AG09309 (cell line): ENCODE measurements at regions not wholly inside any gene's neighbourhood (a gene's known extent, or its start where the extent isn't known, plus 50 kb on each side); places are given as distances from the start of the nearest gene placed in this dataset.
A peak's percentile ranks its signal among the peaks of the same experiment; 100 is the strongest.

Experiments used
- DNase-seq: peaks from one replicate; pipeline ENCODE4 v3.0.0-alpha.2; 2010; ENCODE audit warnings: low read depth
- H3K4me3 ChIP-seq: 2 replicates; pipeline ENCODE4 v1.5.1; 2011; ENCODE audit warnings: mild to moderate bottlenecking, low read depth, low read length, moderate library complexity; ENCODE audit not compliant: control insufficient read depth
- CTCF ChIP-seq: IDR thresholded peaks from 2 replicates; pipeline ENCODE4 v1.5.1; 2011; ENCODE audit warnings: mild to moderate bottlenecking, low read depth, low read length, inconsistent platforms; ENCODE audit not compliant: insufficient read depth, control insufficient read depth; ENCODE audit errors: missing control alignments

DNA sequence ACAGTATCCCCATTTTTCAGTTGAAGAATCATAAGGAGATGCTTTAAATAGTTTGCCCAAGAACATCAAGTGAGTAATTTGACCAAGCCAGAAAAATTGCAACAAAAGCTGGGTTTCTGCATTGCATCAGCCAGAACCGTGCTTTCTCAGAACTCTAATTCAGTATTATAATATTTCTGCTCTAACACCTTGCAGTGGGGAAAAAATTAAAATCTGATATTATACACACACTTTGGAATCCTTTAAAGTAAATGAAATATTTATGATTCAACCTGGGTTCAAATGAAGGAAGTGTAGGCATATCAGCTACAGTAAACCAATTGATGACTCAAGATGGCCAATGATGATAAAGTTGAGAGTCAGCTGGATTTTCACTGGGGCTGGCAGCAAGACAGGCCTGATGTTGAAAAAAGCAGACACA, 387.6 kb upstream of the ZFP42 start:
- TF ChIP-seq CTCF = no peak
- DNase-seq = peak; percentile 73
- H3K4me3 ChIP-seq = no peak overlapping the region

- no peak for TF ChIP-seq CTCF
- no peak overlapping the region for H3K4me3 ChIP-seq
- no peak for DNase-seq
Measured at GRCh38 chr4:187612301-187612700, 383.3 kb upstream of the ZFP42 start.

GRCh38 chr4:187613089-187613839, 382.3 kb upstream of the ZFP42 start:
- no peak overlapping the region for H3K4me3 ChIP-seq
- no peak for DNase-seq
- no peak for TF ChIP-seq CTCF

- no peak overlapping the region for H3K4me3 ChIP-seq
- no peak for DNase-seq
- TF ChIP-seq CTCF = no peak
Measured at GRCh38 chr4:187615972-187616371, 379.6 kb upstream of the ZFP42 start.

GRCh38 chr4:187617113-187617512, 378.5 kb upstream of the ZFP42 start:
- TF ChIP-seq CTCF = no peak
- DNase-seq = peak; percentile 23
- no peak overlapping the region for H3K4me3 ChIP-seq

- DNase-seq = peak; percentile 20
- no peak for TF ChIP-seq CTCF
- no peak overlapping the region for H3K4me3 ChIP-seq
Measured at GRCh38 chr4:187618701-187619281, 376.8 kb upstream of the ZFP42 start.

- TF ChIP-seq CTCF = no peak
- no peak for DNase-seq
Measured at GRCh38 chr4:187619319-187619718, 376.3 kb upstream of the ZFP42 start.

More at GRCh38 chr4:187619319-187619718, 376.3 kb upstream of the ZFP42 start:
- no peak overlapping the region for H3K4me3 ChIP-seq
